ENCODE measurements at regions not wholly inside any gene's neighbourhood (a gene's known extent, or its start where the extent isn't known, plus 50 kb on each side); places are given as distances from the start of the nearest gene placed in this dataset.
"Not testable (repeated sequence)": the region's sequence is repeated elsewhere in the genome, so short reads cannot be mapped to it uniquely, and the experiment has no call there.

DNA sequence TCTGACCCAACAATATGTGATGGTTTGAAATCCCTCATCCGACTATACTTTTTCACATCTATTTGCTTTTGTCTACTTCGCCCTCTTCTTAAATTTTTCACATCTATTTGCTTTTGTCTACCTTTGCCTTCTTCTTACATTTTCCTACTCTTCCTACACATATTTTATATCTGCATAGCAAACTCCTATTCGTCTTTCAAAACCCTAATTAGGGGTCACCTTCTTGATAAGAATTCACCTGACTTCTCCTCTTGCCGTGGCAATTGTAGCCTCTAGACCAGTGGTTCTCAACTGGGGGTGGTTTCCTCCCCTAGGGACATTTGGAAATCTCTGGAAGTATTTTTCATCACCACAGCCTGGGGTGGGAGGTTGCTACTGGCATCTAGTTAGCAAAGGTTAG is 607.4 kb downstream of the NTRK3 start:
- ATAC-seq: no peak
- TF ChIP-seq GLIS3 (CRISPR knock-in tag; IDR thresholded peaks at IDR 0.05) (no peak), ZFP3 (CRISPR knock-in tag; IDR thresholded peaks at IDR 0.05) (peak; percentile 94), ARNTL (CRISPR knock-in tag; IDR thresholded peaks at IDR 0.05; ENCODE audit: borderline replicate concordance, low read depth) (no peak), SNAI2 (CRISPR knock-in tag; IDR thresholded peaks at IDR 0.05) (no peak), ISL1 (CRISPR knock-in tag; IDR thresholded peaks at IDR 0.05) (no peak)
- TF ChIP-seq, protein P1, sequence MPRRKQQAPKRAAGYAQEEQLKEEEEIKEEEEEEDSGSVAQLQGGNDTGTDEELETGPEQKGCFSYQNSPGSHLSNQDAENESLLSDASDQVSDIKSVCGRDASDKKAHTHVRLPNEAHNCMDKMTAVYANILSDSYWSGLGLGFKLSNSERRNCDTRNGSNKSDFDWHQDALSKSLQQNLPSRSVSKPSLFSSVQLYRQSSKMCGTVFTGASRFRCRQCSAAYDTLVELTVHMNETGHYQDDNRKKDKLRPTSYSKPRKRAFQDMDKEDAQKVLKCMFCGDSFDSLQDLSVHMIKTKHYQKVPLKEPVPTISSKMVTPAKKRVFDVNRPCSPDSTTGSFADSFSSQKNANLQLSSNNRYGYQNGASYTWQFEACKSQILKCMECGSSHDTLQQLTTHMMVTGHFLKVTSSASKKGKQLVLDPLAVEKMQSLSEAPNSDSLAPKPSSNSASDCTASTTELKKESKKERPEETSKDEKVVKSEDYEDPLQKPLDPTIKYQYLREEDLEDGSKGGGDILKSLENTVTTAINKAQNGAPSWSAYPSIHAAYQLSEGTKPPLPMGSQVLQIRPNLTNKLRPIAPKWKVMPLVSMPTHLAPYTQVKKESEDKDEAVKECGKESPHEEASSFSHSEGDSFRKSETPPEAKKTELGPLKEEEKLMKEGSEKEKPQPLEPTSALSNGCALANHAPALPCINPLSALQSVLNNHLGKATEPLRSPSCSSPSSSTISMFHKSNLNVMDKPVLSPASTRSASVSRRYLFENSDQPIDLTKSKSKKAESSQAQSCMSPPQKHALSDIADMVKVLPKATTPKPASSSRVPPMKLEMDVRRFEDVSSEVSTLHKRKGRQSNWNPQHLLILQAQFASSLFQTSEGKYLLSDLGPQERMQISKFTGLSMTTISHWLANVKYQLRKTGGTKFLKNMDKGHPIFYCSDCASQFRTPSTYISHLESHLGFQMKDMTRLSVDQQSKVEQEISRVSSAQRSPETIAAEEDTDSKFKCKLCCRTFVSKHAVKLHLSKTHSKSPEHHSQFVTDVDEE (CRISPR knock-in tag; IDR thresholded peaks at IDR 0.05): no peak

DNA sequence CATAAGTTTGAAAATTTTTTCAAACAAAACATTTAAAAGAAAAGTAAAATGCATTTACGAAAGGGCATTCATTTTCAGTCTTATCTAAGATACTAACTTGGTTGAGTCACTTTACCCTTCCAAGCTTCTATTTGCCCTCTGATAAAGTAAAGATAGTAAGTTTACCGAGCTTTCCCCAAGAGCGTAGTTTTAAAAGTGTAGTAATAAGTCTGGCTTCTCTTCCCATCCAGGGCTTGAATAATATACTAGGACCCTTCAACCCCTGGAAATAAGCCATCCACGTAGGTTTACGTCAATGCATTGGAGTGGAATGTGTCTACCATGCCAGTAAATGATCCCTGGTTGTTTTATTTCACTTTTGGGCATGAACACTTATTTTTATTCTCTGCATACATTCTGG is 608.3 kb downstream of the NTRK3 start:
- ATAC-seq: no peak
- TF ChIP-seq ISL1 (CRISPR knock-in tag; IDR thresholded peaks at IDR 0.05) (0 out of 2 replicates have a peak, but pooled peaks have one; percentile 6), RARB (CRISPR knock-in tag; IDR thresholded peaks at IDR 0.05) (no peak)
- TF ChIP-seq, protein P2, sequence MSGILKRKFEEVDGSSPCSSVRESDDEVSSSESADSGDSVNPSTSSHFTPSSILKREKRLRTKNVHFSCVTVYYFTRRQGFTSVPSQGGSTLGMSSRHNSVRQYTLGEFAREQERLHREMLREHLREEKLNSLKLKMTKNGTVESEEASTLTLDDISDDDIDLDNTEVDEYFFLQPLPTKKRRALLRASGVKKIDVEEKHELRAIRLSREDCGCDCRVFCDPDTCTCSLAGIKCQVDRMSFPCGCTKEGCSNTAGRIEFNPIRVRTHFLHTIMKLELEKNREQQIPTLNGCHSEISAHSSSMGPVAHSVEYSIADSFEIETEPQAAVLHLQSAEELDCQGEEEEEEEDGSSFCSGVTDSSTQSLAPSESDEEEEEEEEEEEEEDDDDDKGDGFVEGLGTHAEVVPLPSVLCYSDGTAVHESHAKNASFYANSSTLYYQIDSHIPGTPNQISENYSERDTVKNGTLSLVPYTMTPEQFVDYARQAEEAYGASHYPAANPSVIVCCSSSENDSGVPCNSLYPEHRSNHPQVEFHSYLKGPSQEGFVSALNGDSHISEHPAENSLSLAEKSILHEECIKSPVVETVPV (CRISPR knock-in tag; IDR thresholded peaks at IDR 0.05): no peak

DNA sequence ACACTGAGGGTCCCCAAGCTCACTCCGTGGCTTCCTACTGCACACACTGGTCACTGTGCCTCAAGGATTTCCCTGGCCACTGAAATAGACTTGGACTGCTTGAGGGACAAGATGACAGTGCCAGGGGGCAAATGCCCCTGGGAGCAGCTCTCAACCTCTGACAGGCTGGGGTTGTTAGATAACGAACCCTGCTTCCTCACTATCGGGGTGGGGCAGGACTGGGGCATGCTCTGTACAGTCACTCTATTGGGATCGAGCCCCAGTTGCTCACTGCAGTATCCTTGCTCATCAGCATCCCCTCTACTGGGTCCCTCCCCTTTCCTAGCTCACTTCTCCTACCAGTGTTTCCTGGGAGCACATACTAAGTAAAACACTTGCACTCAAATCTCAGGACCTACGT is 610.8 kb downstream of the NTRK3 start:
- ATAC-seq: no peak
- TF ChIP-seq, protein P3, sequence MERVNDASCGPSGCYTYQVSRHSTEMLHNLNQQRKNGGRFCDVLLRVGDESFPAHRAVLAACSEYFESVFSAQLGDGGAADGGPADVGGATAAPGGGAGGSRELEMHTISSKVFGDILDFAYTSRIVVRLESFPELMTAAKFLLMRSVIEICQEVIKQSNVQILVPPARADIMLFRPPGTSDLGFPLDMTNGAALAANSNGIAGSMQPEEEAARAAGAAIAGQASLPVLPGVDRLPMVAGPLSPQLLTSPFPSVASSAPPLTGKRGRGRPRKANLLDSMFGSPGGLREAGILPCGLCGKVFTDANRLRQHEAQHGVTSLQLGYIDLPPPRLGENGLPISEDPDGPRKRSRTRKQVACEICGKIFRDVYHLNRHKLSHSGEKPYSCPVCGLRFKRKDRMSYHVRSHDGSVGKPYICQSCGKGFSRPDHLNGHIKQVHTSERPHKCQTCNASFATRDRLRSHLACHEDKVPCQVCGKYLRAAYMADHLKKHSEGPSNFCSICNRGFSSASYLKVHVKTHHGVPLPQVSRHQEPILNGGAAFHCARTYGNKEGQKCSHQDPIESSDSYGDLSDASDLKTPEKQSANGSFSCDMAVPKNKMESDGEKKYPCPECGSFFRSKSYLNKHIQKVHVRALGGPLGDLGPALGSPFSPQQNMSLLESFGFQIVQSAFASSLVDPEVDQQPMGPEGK (CRISPR knock-in tag; IDR thresholded peaks at IDR 0.05; ENCODE audit: borderline replicate concordance): no peak
- TF ChIP-seq RARB (CRISPR knock-in tag; IDR thresholded peaks at IDR 0.05) (no peak), ZFP30 (CRISPR knock-in tag; IDR thresholded peaks at IDR 0.05) (no peak), ZC3H10 (CRISPR knock-in tag; IDR thresholded peaks at IDR 0.05) (no peak), ZNF565 (CRISPR knock-in tag; conservative IDR thresholded peaks at IDR 0.05; ENCODE audit: low read depth) (no peak), ISL1 (CRISPR knock-in tag; IDR thresholded peaks at IDR 0.05) (no peak), TCF4 (CRISPR knock-in tag; IDR thresholded peaks at IDR 0.05; ENCODE audit: borderline replicate concordance) (no peak), SNAI2 (CRISPR knock-in tag; IDR thresholded peaks at IDR 0.05) (no peak), BACH2 (CRISPR knock-in tag; IDR thresholded peaks at IDR 0.05; ENCODE audit: borderline replicate concordance) (no peak), ZNF8 (CRISPR knock-in tag; IDR thresholded peaks at IDR 0.05) (no peak)
- TF ChIP-seq, protein P2 (CRISPR knock-in tag; IDR thresholded peaks at IDR 0.05): no peak

DNA sequence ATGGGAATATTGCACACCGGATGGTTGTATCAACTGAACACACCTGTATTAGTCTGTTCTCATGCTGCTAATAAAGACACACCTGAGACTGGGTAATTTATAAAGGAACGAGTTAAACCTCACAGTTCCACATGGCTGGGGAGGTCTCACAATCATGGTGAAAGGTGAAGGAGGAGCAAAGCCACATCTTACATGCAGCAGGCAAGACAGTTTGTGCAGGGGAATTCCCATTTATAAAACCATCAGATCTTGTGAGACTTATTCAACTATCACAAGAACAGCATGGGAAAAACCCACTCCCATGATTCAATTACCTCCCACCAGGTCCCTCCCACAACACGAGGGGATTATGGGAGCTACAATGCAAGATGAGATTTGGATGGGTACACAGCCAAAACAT is 613.5 kb downstream of the NTRK3 start:
- not testable (repeated sequence) for ATAC-seq

DNA sequence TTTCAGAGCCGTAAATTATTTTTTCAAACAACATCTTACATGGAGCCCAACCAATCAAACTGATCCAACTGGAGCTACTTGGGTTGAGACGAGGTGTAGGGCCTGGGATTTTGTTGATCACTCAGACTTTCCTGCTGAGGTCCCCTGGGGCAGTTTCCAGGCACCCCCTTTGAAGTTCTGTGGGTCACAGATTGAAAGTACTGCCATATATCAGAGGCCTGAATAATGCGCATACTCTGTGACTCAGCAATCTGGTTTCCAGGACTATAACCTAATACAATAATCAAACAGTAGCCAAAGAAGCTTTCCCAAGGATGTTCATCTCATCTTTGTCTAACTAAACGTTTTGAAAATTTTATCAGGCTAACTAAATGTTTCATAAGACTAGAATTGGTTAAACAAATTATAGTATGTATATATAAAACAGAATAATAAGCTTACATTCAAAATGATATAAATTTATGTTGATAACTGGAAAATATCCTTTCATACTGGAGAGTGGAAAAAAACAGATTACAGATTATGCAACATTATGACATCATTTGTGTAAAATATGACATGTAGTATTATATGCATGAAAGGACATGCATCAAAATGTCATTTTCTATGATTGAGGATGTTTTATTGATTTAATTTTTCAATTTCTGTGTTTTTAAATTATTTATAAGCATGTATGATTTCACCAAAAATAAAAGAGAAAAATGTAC is 617.1 kb downstream of the NTRK3 start:
- TF ChIP-seq, protein P4, sequence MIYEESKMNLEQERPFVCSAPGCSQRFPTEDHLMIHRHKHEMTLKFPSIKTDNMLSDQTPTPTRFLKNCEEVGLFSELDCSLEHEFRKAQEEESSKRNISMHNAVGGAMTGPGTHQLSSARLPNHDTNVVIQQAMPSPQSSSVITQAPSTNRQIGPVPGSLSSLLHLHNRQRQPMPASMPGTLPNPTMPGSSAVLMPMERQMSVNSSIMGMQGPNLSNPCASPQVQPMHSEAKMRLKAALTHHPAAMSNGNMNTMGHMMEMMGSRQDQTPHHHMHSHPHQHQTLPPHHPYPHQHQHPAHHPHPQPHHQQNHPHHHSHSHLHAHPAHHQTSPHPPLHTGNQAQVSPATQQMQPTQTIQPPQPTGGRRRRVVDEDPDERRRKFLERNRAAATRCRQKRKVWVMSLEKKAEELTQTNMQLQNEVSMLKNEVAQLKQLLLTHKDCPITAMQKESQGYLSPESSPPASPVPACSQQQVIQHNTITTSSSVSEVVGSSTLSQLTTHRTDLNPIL (CRISPR knock-in tag; IDR thresholded peaks at IDR 0.05; ENCODE audit: low read depth): no peak
- TF ChIP-seq OSR1 (CRISPR knock-in tag; IDR thresholded peaks at IDR 0.05) (no peak), TOX (CRISPR knock-in tag; IDR thresholded peaks at IDR 0.05; ENCODE audit: borderline replicate concordance) (no peak), ARNTL (CRISPR knock-in tag; IDR thresholded peaks at IDR 0.05; ENCODE audit: borderline replicate concordance, low read depth) (no peak), ISL1 (CRISPR knock-in tag; IDR thresholded peaks at IDR 0.05) (peak; percentile 31; the same call in 1 of the 2 replicates)
- TF ChIP-seq, protein P5, sequence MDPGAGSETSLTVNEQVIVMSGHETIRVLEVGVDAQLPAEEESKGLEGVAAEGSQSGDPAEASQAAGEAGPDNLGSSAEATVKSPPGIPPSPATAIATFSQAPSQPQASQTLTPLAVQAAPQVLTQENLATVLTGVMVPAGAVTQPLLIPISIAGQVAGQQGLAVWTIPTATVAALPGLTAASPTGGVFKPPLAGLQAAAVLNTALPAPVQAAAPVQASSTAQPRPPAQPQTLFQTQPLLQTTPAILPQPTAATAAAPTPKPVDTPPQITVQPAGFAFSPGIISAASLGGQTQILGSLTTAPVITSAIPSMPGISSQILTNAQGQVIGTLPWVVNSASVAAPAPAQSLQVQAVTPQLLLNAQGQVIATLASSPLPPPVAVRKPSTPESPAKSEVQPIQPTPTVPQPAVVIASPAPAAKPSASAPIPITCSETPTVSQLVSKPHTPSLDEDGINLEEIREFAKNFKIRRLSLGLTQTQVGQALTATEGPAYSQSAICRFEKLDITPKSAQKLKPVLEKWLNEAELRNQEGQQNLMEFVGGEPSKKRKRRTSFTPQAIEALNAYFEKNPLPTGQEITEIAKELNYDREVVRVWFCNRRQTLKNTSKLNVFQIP (CRISPR knock-in tag; IDR thresholded peaks at IDR 0.05; ENCODE audit: borderline replicate concordance, low read depth): no peak
- TF ChIP-seq, protein P1 (CRISPR knock-in tag; IDR thresholded peaks at IDR 0.05): no peak
- no peak for ATAC-seq

All from SK-N-SH treated with all-trans-retinoic acid at 6 μM for 48 hours (cell line).